ENCODE measurements at regions not wholly inside any gene's neighbourhood (a gene's known extent, or its start where the extent isn't known, plus 50 kb on each side); places are given as distances from the start of the nearest gene placed in this dataset.

DNA sequence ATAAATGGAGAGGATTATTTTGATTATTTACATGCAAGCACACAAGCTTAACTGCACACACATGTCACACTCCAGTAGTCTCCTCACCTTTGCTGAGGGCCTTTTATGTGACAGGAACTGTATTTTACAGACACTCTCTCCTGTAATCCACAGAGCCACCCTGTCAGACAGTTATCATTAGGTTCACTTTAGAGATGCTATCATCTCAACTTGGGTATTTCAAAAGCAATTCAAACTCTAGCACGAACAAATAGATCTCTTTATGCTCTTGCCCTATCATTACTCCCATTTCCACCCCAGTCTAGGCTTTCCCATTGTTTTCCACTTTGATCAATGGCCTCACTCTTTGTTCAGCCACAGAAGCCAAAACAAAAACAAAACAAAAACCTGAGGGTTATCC, 281.2 kb upstream of the EPHA4 start:
- TF ChIP-seq, protein P1, sequence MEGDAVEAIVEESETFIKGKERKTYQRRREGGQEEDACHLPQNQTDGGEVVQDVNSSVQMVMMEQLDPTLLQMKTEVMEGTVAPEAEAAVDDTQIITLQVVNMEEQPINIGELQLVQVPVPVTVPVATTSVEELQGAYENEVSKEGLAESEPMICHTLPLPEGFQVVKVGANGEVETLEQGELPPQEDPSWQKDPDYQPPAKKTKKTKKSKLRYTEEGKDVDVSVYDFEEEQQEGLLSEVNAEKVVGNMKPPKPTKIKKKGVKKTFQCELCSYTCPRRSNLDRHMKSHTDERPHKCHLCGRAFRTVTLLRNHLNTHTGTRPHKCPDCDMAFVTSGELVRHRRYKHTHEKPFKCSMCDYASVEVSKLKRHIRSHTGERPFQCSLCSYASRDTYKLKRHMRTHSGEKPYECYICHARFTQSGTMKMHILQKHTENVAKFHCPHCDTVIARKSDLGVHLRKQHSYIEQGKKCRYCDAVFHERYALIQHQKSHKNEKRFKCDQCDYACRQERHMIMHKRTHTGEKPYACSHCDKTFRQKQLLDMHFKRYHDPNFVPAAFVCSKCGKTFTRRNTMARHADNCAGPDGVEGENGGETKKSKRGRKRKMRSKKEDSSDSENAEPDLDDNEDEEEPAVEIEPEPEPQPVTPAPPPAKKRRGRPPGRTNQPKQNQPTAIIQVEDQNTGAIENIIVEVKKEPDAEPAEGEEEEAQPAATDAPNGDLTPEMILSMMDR (IDR thresholded peaks at IDR 0.05): no peak
- TF ChIP-seq POLR2A (IDR thresholded peaks at IDR 0.05): no peak
